ENCODE measurements at regions not wholly inside any gene's neighbourhood (a gene's known extent, or its start where the extent isn't known, plus 50 kb on each side); places are given as distances from the start of the nearest gene placed in this dataset.

DNA sequence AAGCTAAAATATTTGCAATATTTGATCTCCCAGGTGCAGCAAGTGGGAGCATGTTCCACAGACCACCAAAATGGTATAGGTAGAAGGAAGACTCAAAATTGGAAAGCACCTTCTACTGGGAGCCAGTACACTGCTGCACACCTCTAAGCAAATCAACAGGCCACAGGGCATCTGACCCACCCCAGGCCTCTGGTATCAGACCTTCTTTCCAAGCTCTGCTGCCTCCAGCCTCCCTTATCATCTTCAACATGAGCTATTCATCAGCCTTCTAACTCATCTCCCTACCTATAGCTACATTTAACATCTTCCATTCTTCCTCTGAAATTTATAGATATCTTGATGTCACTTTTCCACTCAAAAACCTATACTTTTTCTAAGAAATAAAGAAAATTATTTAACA lies 294.8 kb downstream of the ZEB2 start:
- TF ChIP-seq, protein P1, sequence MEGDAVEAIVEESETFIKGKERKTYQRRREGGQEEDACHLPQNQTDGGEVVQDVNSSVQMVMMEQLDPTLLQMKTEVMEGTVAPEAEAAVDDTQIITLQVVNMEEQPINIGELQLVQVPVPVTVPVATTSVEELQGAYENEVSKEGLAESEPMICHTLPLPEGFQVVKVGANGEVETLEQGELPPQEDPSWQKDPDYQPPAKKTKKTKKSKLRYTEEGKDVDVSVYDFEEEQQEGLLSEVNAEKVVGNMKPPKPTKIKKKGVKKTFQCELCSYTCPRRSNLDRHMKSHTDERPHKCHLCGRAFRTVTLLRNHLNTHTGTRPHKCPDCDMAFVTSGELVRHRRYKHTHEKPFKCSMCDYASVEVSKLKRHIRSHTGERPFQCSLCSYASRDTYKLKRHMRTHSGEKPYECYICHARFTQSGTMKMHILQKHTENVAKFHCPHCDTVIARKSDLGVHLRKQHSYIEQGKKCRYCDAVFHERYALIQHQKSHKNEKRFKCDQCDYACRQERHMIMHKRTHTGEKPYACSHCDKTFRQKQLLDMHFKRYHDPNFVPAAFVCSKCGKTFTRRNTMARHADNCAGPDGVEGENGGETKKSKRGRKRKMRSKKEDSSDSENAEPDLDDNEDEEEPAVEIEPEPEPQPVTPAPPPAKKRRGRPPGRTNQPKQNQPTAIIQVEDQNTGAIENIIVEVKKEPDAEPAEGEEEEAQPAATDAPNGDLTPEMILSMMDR (IDR thresholded peaks at IDR 0.05) = no peak
- TF ChIP-seq POLR2A (IDR thresholded peaks at IDR 0.05) (no peak), POLR2AphosphoS5 (IDR thresholded peaks at IDR 0.05) (no peak)
